SK-N-SH (cell line): ENCODE measurements at regions not wholly inside any gene's neighbourhood (a gene's known extent, or its start where the extent isn't known, plus 50 kb on each side); places are given as distances from the start of the nearest gene placed in this dataset.

Experiments used
- CTCF ChIA-PET: fragments of 300-600, 350-600 bp; formaldehyde crosslinking; extraction: SDS; loops from one replicate; lab custom pipeline; 2021; lab: Yijun Ruan, JAX
- POLR2A ChIA-PET: fragments of 350-600 bp; sonication (Branson Sonifier 250); formaldehyde crosslinking; extraction: SDS; loops from one replicate; lab custom pipeline; 2020; ENCODE audit warnings: antibody characterized with exemption, inconsistent platforms; lab: Yijun Ruan, JAX
- DNase-seq: peaks from one replicate; pipeline ENCODE4 v3.0.0; 2012
- H2AFZ ChIP-seq: fragments of 200-600 bp; sonication (generic); 2 replicates; pipeline ENCODE4 v1.8.1; 2016; ENCODE audit warnings: antibody characterized with exemption, mild to moderate bottlenecking, low read depth
- H3F3A ChIP-seq: fragments of 200-600 bp; sonication (generic); replicated peaks from 2 replicates; pipeline ENCODE3; 2016; ENCODE audit warnings: antibody characterized with exemption, mild to moderate bottlenecking; ENCODE audit not compliant: insufficient read depth
- H3K27ac ChIP-seq, 2 experiments: fragments of 200-500 bp in 1 of 2; fragments of 200-600 bp in 1 of 2; sonication (Bioruptor generic) in 1 of 2; sonication (generic), shearing (Covaris generic) in 1 of 2; 2 replicates each; pipeline versions ENCODE4 v1.5.1 to v1.6.1; 2014 to 2016; ENCODE audit warnings: low read depth in 2 of 2, inconsistent platforms in 1 of 2, low read length in 1 of 2, mild to moderate bottlenecking in 1 of 2, mixed read lengths in 1 of 2
- H3K27me3 ChIP-seq: fragments of 200-600 bp; sonication (generic), shearing (Covaris generic); 2 replicates; pipeline ENCODE4 v1.6.1; 2016; ENCODE audit warnings: mixed run types; ENCODE audit not compliant: insufficient read depth
- H3K36me3 ChIP-seq, 2 experiments: fragments of 200-500 bp in 1 of 2; fragments of 200-600 bp in 1 of 2; sonication (Bioruptor generic) in 1 of 2; sonication (generic) in 1 of 2; replicated peaks in 1 of 2; 2 replicates each; pipeline versions ENCODE3 to v1.5.1; 2014 to 2016; ENCODE audit warnings: low read length in 1 of 2, mild to moderate bottlenecking in 1 of 2; ENCODE audit not compliant: insufficient read depth in 2 of 2, control insufficient read depth in 1 of 2
- H3K4me1 ChIP-seq, 2 experiments: fragments of 200-500 bp in 1 of 2; fragments of 200-600 bp in 1 of 2; sonication (Bioruptor generic) in 1 of 2; sonication (generic), shearing (Covaris generic) in 1 of 2; 2 replicates each; pipeline versions ENCODE4 v1.5.1 to v1.6.1; 2014 to 2016; ENCODE audit warnings: low read depth in 1 of 2, low read length in 1 of 2, mixed run types in 1 of 2; ENCODE audit not compliant: insufficient read depth in 2 of 2, control insufficient read depth in 1 of 2
- H3K4me2 ChIP-seq: fragments of 200-600 bp; sonication (generic), shearing (Covaris generic); 2 replicates; pipeline ENCODE4 v1.6.1; 2017; ENCODE audit warnings: mixed run types
- H3K4me3 ChIP-seq, 2 experiments: fragments of 200-500 bp in 1 of 2; fragments of 200-600 bp in 1 of 2; sonication (Bioruptor generic) in 1 of 2; sonication (generic), shearing (Covaris generic) in 1 of 2; 2 replicates each; pipeline versions ENCODE4 v1.5.1 to v1.8.1; 2014 to 2016; ENCODE audit warnings: low read depth in 2 of 2, inconsistent platforms in 1 of 2, low read length in 1 of 2, mild to moderate bottlenecking in 1 of 2, mixed read lengths in 1 of 2, moderate library complexity in 1 of 2
- H3K79me2 ChIP-seq: fragments of 200-600 bp; sonication (generic); 2 replicates; pipeline ENCODE4 v1.8.1; 2017; ENCODE audit warnings: mild to moderate bottlenecking; ENCODE audit not compliant: insufficient read depth
- H3K9ac ChIP-seq: fragments of 200-600 bp; sonication (generic); 2 replicates; pipeline ENCODE4 v1.6.1; 2017; ENCODE audit warnings: mixed run types
- H3K9me2 ChIP-seq: fragments of 200-600 bp; sonication (generic); 2 replicates; pipeline ENCODE4 v1.6.1; 2017; ENCODE audit warnings: mixed run types
- H3K9me3 ChIP-seq: fragments of 200-600 bp; sonication (generic); 2 replicates; pipeline ENCODE4 v1.6.1; 2017; ENCODE audit warnings: mixed run types, mild to moderate bottlenecking, moderate library complexity
- H4K20me1 ChIP-seq: fragments of 200-600 bp; sonication (generic); 2 replicates; pipeline ENCODE4 v1.6.1; 2017; ENCODE audit warnings: mild to moderate bottlenecking, mixed run types; ENCODE audit not compliant: insufficient read depth
- CHD2 ChIP-seq: fragments of 150-350 bp; IDR thresholded peaks from 2 replicates; pipeline ENCODE4 v1.6.1; 2018; ENCODE audit warnings: low read length; ENCODE audit not compliant: partially characterized antibody
- EP300 ChIP-seq, 2 experiments: IDR thresholded peaks; 2 replicates each; pipeline versions ENCODE4 v1.4.0 to v1.6.1; 2012; ENCODE audit warnings: borderline replicate concordance in 1 of 2, low read depth in 1 of 2, low read length in 1 of 2
- EZH2phosphoT487 ChIP-seq: fragments of 200-600 bp; sonication (generic); IDR thresholded peaks from 2 replicates; pipeline ENCODE4 v1.6.1; 2017; ENCODE audit warnings: low read depth, mixed run types, mild to moderate bottlenecking, antibody characterized with exemption, moderate library complexity, borderline replicate concordance
- FOSL2 ChIP-seq: IDR thresholded peaks from 2 replicates; pipeline ENCODE4 v1.4.0; 2012; ENCODE audit warnings: low read depth, mild to moderate bottlenecking, moderate library complexity, borderline replicate concordance
- FOXJ3 ChIP-seq: sonication (generic); formaldehyde crosslinking; IDR thresholded peaks from 2 replicates; pipeline ENCODE4 v1.5.1; 2020; ENCODE audit warnings: mild to moderate bottlenecking, missing genetic modification reagents
- GABPA ChIP-seq: IDR thresholded peaks from 2 replicates; pipeline ENCODE4 v1.4.0; 2012; ENCODE audit warnings: low read depth, mild to moderate bottlenecking
- GATA2 ChIP-seq: sonication (generic); formaldehyde crosslinking; IDR thresholded peaks from 2 replicates; pipeline ENCODE4 v1.5.0; 2020; ENCODE audit warnings: mild to moderate bottlenecking, missing genetic modification reagents
- IRF3 ChIP-seq: fragments of 150-350 bp; IDR thresholded peaks from 2 replicates; pipeline ENCODE4 v1.6.1; 2016; ENCODE audit warnings: mild to moderate bottlenecking, low read depth, low read length
- JUND ChIP-seq: IDR thresholded peaks from 2 replicates; pipeline ENCODE4 v1.4.0; 2012
- MAX ChIP-seq: IDR thresholded peaks from 2 replicates; pipeline ENCODE4 v1.4.0; 2012; ENCODE audit warnings: low read depth
- MEF2A ChIP-seq: IDR thresholded peaks from 2 replicates; pipeline ENCODE4 v1.4.0; 2012; ENCODE audit warnings: low read depth, borderline replicate concordance
- MXI1 ChIP-seq: IDR thresholded peaks from 2 replicates; pipeline ENCODE4 v1.6.1; 2012; ENCODE audit warnings: mild to moderate bottlenecking, low read depth, low read length, improper control_type of control experiment
- NFIC ChIP-seq: IDR thresholded peaks from 2 replicates; pipeline ENCODE4 v1.4.0; 2012; ENCODE audit warnings: borderline replicate concordance
- NRF1 ChIP-seq: IDR thresholded peaks from 2 replicates; pipeline ENCODE4 v1.6.1; 2012; ENCODE audit warnings: low read depth, mild to moderate bottlenecking, low read length
- PBX3 ChIP-seq: IDR thresholded peaks from 2 replicates; pipeline ENCODE4; 2012
- RAD21 ChIP-seq: IDR thresholded peaks from 2 replicates; pipeline ENCODE4 v1.6.1; 2012; ENCODE audit warnings: mild to moderate bottlenecking, low read length
- RCOR1 ChIP-seq: fragments of 150-350 bp; IDR thresholded peaks from 2 replicates; pipeline ENCODE4 v1.6.1; 2017; ENCODE audit warnings: antibody characterized with exemption, low read length
- REST ChIP-seq: IDR thresholded peaks from 2 replicates; pipeline ENCODE4 v1.6.1; 2012; ENCODE audit warnings: mild to moderate bottlenecking, low read depth, low read length, moderate library complexity
- RFX5 ChIP-seq: IDR thresholded peaks from 2 replicates; pipeline ENCODE4 v1.6.1; 2012; ENCODE audit warnings: mild to moderate bottlenecking, improper control_type of control experiment, low read length
- SIN3A ChIP-seq: IDR thresholded peaks from 2 replicates; pipeline ENCODE4 v1.6.1; 2012; ENCODE audit warnings: low read depth, mild to moderate bottlenecking, low read length, moderate library complexity, borderline replicate concordance
- SMC3 ChIP-seq: IDR thresholded peaks from 2 replicates; pipeline ENCODE4 v1.6.1; 2012; ENCODE audit warnings: low read depth, low read length, improper control_type of control experiment
- TCF12 ChIP-seq: IDR thresholded peaks from 2 replicates; pipeline ENCODE4 v1.4.0; 2012
- TEAD4 ChIP-seq: IDR thresholded peaks from 2 replicates; pipeline ENCODE4 v1.4.0; 2012; ENCODE audit warnings: mild to moderate bottlenecking, borderline replicate concordance; ENCODE audit not compliant: insufficient read depth
- USF1 ChIP-seq: IDR thresholded peaks from 2 replicates; pipeline ENCODE4 v1.4.0; 2012; ENCODE audit warnings: low read depth, borderline replicate concordance
- whole genome bisulfite sequencing: methylation state at CpG from one replicate; pipeline ENCODE4 v1.1.6; 2017; ENCODE audit warnings: low lambda C conversion rate; 5-methylcytosine and 5-hydroxymethylcytosine counted together

- no peak for TF ChIP-seq TEAD4
These were observed 289.1 kb downstream of the ICE1 start (continued) for GRCh38 chr5:5711592-5711991.

- Histone ChIP-seq H4K20me1 (no peaks in the 10 kb centered on the region), H3K27ac (peak overlapping the region; percentile 36 to 100; a peak in 3 of 4 replicates), H3K36me3 (no peaks in the 10 kb centered on the region), H3K4me3 (no peak overlapping the region), H3K79me2 (no peaks in the 10 kb centered on the region), H3K4me1 (peaks cover 0 to 39% of the 10 kb centered on the region in 2 experiments; a peak in 2 of 4 replicates), H3K4me2 (no peak overlapping the region), H3F3A (no peaks in the 10 kb centered on the region), H2AFZ (no peak overlapping the region), H3K9ac (no peak overlapping the region), H3K9me3 (no peaks in the 10 kb centered on the region), H3K27me3 (no peaks in the 10 kb centered on the region), H3K9me2 (no peaks in the 10 kb centered on the region)
- ChIA-PET POLR2A (interaction anchor here (0.8 to 3.1 kb wide), 10 partner anchors 36 to 622 kb away, joined by 3 to 13 read pairs (median 6); no protein-coding TSS in a partner anchor), CTCF (interaction anchor here (0.7 to 3.5 kb wide), 9 partner anchors 18 to 491 kb away, joined by 3 to 32 read pairs (median 5); no protein-coding TSS in a partner anchor)
- DNase-seq, result peak; percentile 64
- 0% methylated on average over 2 of the region's 2 CpGs for WGBS
- peak; percentile 78 for TF ChIP-seq RCOR1
- TF ChIP-seq NFIC, result no peak
- TF ChIP-seq MEF2A, result no peak
- no peak for TF ChIP-seq FOSL2
- TF ChIP-seq RFX5, result peak; percentile 46; the same call in 1 of the 2 replicates
- TF ChIP-seq USF1, result no peak
- TF ChIP-seq MAX, result no peak
- no peak for TF ChIP-seq NRF1
- 0 out of 2 replicates have a peak, but pooled peaks have one; percentile 64 for TF ChIP-seq MXI1
- peak; percentile 52 for TF ChIP-seq RAD21
- TF ChIP-seq IRF3, result no peak
- no peak for TF ChIP-seq EZH2phosphoT487
- peak; percentile 41; the same call in 1 of the 2 replicates for TF ChIP-seq TCF12
- no peak for TF ChIP-seq GABPA
- peak in 1 of 2 experiments; percentile 99; a peak in 2 of 4 replicates for TF ChIP-seq EP300 (IDR thresholded peaks at IDR 0.05; ENCODE audit: borderline replicate concordance in 1 of 2, low read depth in 1 of 2, low read length in 1 of 2)
- TF ChIP-seq FOXJ3, result peak; percentile 64
- peak; percentile 85 for TF ChIP-seq CHD2
- no peak for TF ChIP-seq JUND
- TF ChIP-seq SMC3, result peak; percentile 2; the same call in 1 of the 2 replicates
- TF ChIP-seq PBX3, result no peak
- no peak for TF ChIP-seq REST
- no peak for TF ChIP-seq SIN3A
- TF ChIP-seq GATA2 (CRISPR knock-in tag), result peak; percentile 80
These were observed 288.6 kb downstream of the ICE1 start for GRCh38 chr5:5711112-5711511.
